CD4-positive, alpha-beta T cell treated with Interleukin-1 beta for 1 hour (primary cell): ENCODE measurements at regions not wholly inside any gene's neighbourhood (a gene's known extent, or its start where the extent isn't known, plus 50 kb on each side); places are given as distances from the start of the nearest gene placed in this dataset.

ENCODE experiments used
- DNase-seq, 2 donors: peaks; one replicate each; pipeline ENCODE4 v3.0.0-alpha.2; 2020 to 2022

- no peak for DNase-seq
These were observed 65.4 kb downstream of the UBIAD1 start for GRCh38 chr1:11338284-11338924.

- no peak for DNase-seq
These were observed 66.6 kb downstream of the UBIAD1 start for GRCh38 chr1:11339346-11340232.

GRCh38 chr1:11340233-11340632, 67.2 kb downstream of the UBIAD1 start:
- DNase-seq: no peak

- DNase-seq: no peak
These were observed 69.0 kb downstream of the UBIAD1 start for GRCh38 chr1:11341901-11342552.

GRCh38 chr1:11342621-11343032, 69.6 kb downstream of the UBIAD1 start:
- DNase-seq: no peak

- no peak for DNase-seq
These were observed 73.1 kb downstream of the UBIAD1 start for GRCh38 chr1:11345971-11346715.

- DNase-seq: no peak
These were observed 77.3 kb downstream of the UBIAD1 start for GRCh38 chr1:11350265-11350664.

- DNase-seq: no peak
These were observed 79.2 kb downstream of the UBIAD1 start for GRCh38 chr1:11352058-11352715.

GRCh38 chr1:11352816-11353799, 80.1 kb downstream of the UBIAD1 start:
- no peak for DNase-seq

GRCh38 chr1:11354893-11355553, 82.0 kb downstream of the UBIAD1 start:
- no peak for DNase-seq

- DNase-seq: no peak
These were observed 82.8 kb downstream of the UBIAD1 start for GRCh38 chr1:11355559-11356475.

- DNase-seq: no peak
These were observed 84.3 kb downstream of the UBIAD1 start for GRCh38 chr1:11357276-11357675.

- DNase-seq: no peak
These were observed 86.0 kb downstream of the UBIAD1 start for GRCh38 chr1:11358984-11359383.

GRCh38 chr1:11362547-11363021, 89.6 kb downstream of the UBIAD1 start:
- DNase-seq: no peak

GRCh38 chr1:11364170-11364569, 91.2 kb downstream of the UBIAD1 start:
- peak in 1 of 2 donors; percentile 19 for DNase-seq

- DNase-seq: no peak
These were observed 92.9 kb downstream of the UBIAD1 start for GRCh38 chr1:11365744-11366387.

- no peak for DNase-seq
These were observed 100.3 kb downstream of the UBIAD1 start for GRCh38 chr1:11373029-11373894.
